ENCODE measurements at regions not wholly inside any gene's neighbourhood (a gene's known extent, or its start where the extent isn't known, plus 50 kb on each side); places are given as distances from the start of the nearest gene placed in this dataset.

DNA sequence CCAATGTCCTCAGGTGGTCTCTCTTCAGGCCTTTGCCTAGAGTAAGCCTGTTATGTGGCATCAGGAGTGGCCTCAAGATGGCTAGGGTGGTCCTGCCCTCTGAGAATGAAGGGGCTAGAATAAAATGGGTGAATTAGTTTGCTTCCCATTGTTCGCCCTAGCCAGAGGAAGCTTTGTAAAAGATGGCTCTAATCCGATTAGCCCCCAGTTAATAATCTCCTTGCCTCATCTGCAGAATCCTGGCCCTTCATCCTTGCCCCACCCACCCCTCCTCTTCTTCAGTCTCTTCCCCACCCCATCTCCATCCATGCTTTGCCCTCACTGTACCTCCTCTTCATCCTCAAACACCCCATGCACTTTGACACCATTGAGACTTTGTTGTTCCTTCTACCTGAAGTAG, 57.4 kb upstream of the LGALSL start:
- TF ChIP-seq SPI1 (IDR thresholded peaks at IDR 0.05; ENCODE audit: low read depth, low read length) (no peak), TAF1 (IDR thresholded peaks at IDR 0.05; ENCODE audit: low read depth, low read length) (no peak), POLR2A (IDR thresholded peaks at IDR 0.05; ENCODE audit: low read depth, low read length) (no peak), POU2F2 (IDR thresholded peaks at IDR 0.05; ENCODE audit: low read depth, low read length) (no peak), PAX5 (IDR thresholded peaks at IDR 0.05; ENCODE audit: insufficient read depth, low read length, severe bottlenecking) (no peak), POLR2AphosphoS5 (IDR thresholded peaks at IDR 0.05; ENCODE audit: low read depth, low read length) (no peak)

DNA sequence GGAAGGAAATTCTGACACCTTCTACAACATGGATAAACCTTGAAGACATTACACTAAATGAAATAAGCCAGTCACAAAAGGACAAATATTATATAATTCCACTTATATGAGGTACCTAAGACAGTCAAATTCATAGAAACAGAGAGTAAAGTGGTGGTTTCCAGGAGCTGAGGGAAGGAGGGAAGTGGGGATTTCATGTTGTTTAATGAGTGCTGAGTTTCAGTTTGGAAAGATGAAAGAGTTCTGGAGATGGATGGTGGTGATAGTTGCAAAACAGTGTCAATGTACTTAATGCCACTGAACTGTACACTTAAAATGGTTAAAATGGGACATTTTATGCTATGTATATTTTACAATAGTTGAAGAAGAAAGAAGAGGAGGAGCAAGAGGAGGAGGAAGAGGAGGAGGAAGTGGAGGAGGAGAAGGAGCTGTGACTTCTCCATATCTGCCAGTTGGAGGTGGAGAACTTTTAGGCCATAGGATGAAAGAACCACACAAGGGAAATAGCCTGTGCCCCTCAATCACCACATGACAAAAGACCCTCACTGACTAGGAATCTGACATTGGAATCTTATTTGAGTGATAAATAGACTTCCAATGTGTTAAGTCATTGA, 55.3 kb upstream of the LGALSL start:
- TF ChIP-seq TAF1 (IDR thresholded peaks at IDR 0.05; ENCODE audit: low read depth, low read length), result no peak
- no peak for TF ChIP-seq POU2F2 (IDR thresholded peaks at IDR 0.05; ENCODE audit: low read depth, low read length)
- no peak for TF ChIP-seq PAX5 (IDR thresholded peaks at IDR 0.05; ENCODE audit: insufficient read depth, low read length, severe bottlenecking)
- no peak for TF ChIP-seq POLR2A (IDR thresholded peaks at IDR 0.05; ENCODE audit: low read depth, low read length)
- DNase-seq (ENCODE audit: insufficient read length, low spot score) (no peak), FAIRE-seq (no peak)

More for the DNA sequence above, 57.4 kb upstream of the LGALSL start:
- FAIRE-seq (no peak), DNase-seq (ENCODE audit: insufficient read length, low spot score) (no peak)

DNA sequence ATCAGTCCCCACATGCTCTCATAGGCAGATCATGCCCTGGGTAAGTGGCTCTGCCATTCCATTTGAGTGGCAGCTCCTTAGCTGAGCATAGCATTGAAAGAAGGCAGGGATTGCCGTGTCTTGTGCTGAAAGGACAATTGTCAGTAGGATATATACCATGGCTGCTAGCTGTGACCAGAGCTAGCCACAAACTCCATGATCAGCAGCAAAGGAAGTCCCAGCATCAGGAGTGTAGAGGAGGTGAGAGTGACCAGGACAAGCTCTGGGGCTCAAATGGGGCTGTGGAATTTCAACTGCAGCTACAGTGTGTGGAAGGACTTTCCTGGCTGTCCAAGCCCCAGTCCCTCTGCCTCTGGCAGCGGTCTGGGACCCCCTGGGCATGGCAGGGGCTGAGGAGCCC, 54.4 kb upstream of the LGALSL start:
- DNase-seq (ENCODE audit: insufficient read length, low spot score) (no peak), FAIRE-seq (no peak)
- no peak for TF ChIP-seq PAX5 (IDR thresholded peaks at IDR 0.05; ENCODE audit: insufficient read depth, low read length, severe bottlenecking)

DNA sequence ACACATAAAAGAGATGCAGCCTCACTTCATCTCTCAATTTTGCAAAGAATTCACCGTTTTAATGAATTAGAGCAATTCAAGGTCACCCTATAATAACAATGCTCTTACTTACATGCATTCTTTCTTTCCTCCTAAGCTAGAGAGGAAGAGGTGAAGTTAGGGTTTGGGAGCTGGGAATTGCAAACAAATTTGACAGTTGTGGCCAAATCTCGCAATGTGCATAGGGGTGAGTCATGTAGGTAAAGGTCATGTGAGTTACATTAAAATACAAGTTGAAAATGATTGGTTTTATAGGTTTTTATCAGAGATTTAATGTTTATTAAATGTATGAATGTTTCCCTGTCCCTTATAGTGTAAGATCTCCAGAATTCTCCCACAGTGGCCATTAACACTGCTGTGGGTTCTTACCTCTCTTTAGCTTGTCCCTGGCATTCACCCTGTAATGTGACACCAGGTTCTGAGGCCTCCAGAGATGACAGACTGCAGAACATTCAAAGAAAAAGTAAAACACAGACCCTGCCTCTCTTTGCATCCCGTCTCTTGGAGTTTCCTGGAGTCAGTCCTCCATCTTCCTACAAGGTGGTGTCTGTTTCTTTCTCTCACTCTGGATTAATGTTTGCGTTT, 53.7 kb upstream of the LGALSL start:
- TF ChIP-seq TAF1 (IDR thresholded peaks at IDR 0.05; ENCODE audit: low read depth, low read length), result no peak
- TF ChIP-seq POU2F2 (IDR thresholded peaks at IDR 0.05; ENCODE audit: low read depth, low read length), result no peak
- no peak for TF ChIP-seq POLR2A (IDR thresholded peaks at IDR 0.05; ENCODE audit: low read depth, low read length)
- TF ChIP-seq POLR2AphosphoS5 (IDR thresholded peaks at IDR 0.05; ENCODE audit: low read depth, low read length), result no peak
- no peak for TF ChIP-seq PAX5 (IDR thresholded peaks at IDR 0.05; ENCODE audit: insufficient read depth, low read length, severe bottlenecking)
- TF ChIP-seq SPI1 (IDR thresholded peaks at IDR 0.05; ENCODE audit: low read depth, low read length), result no peak
- no peak for FAIRE-seq
- DNase-seq (ENCODE audit: insufficient read length, low spot score), result no peak

DNA sequence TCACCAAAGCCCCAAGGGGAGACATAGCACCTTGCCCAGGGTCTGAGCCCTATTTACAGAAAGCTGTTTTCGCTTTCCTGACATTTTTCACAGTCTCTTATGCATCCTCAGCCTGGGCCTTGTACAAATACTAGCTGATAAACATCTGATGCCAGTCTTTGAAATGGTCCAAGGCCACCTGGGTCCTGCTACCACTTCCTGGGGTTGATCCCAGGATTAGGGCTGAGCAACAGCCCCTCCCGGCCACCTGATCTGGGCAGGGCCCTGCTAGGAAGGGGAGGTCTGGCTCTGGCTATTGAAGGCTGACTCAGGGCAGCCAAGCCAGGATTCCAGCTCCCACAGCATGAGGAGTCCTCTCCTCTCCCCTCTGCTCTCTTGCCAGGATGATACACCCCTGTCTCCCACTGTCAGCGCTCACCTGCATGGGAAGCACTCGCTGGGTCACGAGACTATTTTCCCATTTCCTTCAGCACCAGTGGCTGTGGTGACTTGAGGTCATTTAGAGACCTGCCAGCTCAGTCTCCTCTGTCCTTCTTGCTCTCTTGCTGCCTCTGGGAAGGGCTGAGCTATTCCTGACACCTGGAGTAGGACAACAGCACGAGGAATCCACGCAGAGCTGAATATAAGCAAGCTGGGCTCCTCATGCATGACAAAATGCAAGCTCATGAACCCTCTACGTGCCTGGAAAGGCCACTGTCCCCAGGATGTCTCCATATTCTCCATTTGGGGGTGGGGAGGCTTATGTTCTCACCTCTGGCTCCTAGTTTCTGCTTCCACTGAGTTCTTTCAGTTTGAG, 53.0 kb upstream of the LGALSL start:
- FAIRE-seq, result no peak
- TF ChIP-seq PAX5 (IDR thresholded peaks at IDR 0.05; ENCODE audit: insufficient read depth, low read length, severe bottlenecking) (no peak), POLR2AphosphoS5 (IDR thresholded peaks at IDR 0.05; ENCODE audit: low read depth, low read length) (no peak), SPI1 (IDR thresholded peaks at IDR 0.05; ENCODE audit: low read depth, low read length) (no peak), TAF1 (IDR thresholded peaks at IDR 0.05; ENCODE audit: low read depth, low read length) (no peak), POU2F2 (IDR thresholded peaks at IDR 0.05; ENCODE audit: low read depth, low read length) (no peak), POLR2A (IDR thresholded peaks at IDR 0.05; ENCODE audit: low read depth, low read length) (no peak)
- no peak for DNase-seq (ENCODE audit: insufficient read length, low spot score)

DNA sequence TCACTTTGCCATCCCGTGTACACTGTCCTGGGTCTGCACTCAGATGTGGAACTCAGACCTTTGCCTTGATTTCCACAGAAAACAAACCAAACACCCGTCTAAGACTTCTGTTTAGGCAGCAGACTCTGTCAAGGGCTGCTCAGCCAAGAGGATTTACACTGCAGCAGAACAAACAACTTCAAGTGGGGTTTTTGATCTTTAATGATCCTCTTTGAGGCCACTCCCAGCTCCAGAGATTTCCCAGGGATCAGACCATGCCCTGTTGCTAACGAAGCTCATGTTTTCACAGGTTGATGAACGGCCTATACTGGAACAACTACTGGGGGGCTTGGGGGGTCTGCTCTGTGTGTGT, 52.5 kb upstream of the LGALSL start:
- DNase-seq (ENCODE audit: insufficient read length, low spot score), result no peak
- no peak for FAIRE-seq

DNA sequence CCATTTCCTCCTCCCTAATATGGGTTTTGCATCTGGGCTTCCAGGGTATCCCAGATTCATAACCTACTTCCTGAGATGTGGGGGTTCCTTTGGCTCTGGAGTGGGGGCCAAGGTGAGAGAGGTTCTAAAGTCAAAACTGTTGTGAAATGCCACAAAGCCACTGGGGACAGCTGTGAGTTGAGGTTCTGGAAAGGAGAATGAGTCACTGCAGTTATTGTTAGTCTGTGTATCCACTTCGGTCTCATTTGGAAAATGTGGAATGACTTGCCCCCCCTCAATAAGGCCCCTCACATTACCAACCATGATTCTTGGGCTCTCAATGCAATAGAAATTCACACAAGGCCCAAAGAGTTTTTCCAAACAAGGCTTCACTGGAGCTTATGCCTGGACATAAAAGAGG, 51.1 kb upstream of the LGALSL start:
- TF ChIP-seq POLR2AphosphoS5 (IDR thresholded peaks at IDR 0.05; ENCODE audit: low read depth, low read length), result no peak
- no peak for TF ChIP-seq POLR2A (IDR thresholded peaks at IDR 0.05; ENCODE audit: low read depth, low read length)
- no peak for TF ChIP-seq POU2F2 (IDR thresholded peaks at IDR 0.05; ENCODE audit: low read depth, low read length)
- no peak for TF ChIP-seq SPI1 (IDR thresholded peaks at IDR 0.05; ENCODE audit: low read depth, low read length)
- TF ChIP-seq TAF1 (IDR thresholded peaks at IDR 0.05; ENCODE audit: low read depth, low read length), result no peak
- no peak for TF ChIP-seq PAX5 (IDR thresholded peaks at IDR 0.05; ENCODE audit: insufficient read depth, low read length, severe bottlenecking)
- DNase-seq (ENCODE audit: insufficient read length, low spot score) (no peak), FAIRE-seq (no peak)

More for the DNA sequence above, 52.5 kb upstream of the LGALSL start:
- TF ChIP-seq PAX5 (IDR thresholded peaks at IDR 0.05; ENCODE audit: insufficient read depth, low read length, severe bottlenecking), result no peak
- no peak for TF ChIP-seq POU2F2 (IDR thresholded peaks at IDR 0.05; ENCODE audit: low read depth, low read length)
- no peak for TF ChIP-seq SPI1 (IDR thresholded peaks at IDR 0.05; ENCODE audit: low read depth, low read length)
- TF ChIP-seq POLR2AphosphoS5 (IDR thresholded peaks at IDR 0.05; ENCODE audit: low read depth, low read length), result no peak
- TF ChIP-seq TAF1 (IDR thresholded peaks at IDR 0.05; ENCODE audit: low read depth, low read length), result no peak
- no peak for TF ChIP-seq POLR2A (IDR thresholded peaks at IDR 0.05; ENCODE audit: low read depth, low read length)

DNA sequence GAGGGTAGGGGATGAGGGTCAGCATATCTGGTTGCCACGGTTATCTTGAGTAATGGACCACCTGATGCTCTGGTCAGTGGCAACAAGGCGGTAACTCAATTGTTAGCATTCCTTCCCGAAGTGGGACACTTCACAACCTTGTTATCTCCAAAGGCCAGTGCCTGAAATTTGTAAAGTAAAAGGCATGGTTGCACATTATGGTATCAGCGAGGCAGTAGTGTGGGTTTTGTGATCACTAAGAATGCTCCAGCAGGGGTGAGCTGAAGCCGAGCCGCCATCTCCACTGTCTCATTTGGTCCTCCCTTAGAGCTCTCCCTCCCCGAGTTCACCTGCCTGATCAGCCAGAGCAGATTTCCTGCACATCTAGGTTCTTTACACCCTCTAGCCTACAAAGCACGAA, 50.5 kb upstream of the LGALSL start:
- DNase-seq (ENCODE audit: insufficient read length, low spot score) (no peak), FAIRE-seq (no peak)

DNA sequence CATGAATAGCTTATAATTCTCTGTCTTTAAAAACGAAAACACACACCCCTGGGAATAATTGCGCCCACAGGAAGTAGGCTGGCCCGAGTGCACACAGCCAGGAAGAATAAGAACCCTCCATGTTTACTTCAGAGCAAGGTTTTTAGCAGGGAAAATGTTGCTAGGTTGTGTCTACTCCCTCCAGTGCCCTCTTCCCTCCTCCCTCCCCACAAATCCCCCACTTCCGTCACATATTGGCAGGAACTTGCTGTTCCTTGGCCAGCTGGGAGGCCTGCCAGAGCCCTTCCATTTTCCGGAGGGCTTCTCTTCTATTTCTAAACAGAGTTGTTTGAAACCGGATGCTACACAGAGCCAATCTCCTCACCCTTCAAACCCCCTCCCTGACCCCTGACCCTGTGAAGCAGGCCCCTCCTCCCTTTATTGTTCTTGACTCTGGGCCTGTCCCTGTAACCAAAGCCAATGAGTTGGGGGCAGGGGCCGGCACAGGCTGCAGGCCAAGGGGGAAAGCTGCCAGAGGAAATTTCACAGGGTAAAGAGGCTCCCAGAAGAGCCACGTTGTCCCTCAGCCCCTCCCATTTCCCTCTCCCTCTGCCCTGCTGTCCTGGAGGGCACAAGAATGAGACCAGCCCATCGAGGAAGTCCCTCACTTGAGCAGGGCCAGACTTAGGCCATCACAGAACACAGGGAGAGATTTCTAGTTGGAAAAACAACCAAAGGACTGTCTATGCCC, 49.8 kb upstream of the LGALSL start:
- no peak for TF ChIP-seq TAF1 (IDR thresholded peaks at IDR 0.05; ENCODE audit: low read depth, low read length)
- no peak for TF ChIP-seq POU2F2 (IDR thresholded peaks at IDR 0.05; ENCODE audit: low read depth, low read length)
- TF ChIP-seq POLR2AphosphoS5 (IDR thresholded peaks at IDR 0.05; ENCODE audit: low read depth, low read length), result no peak
- no peak for TF ChIP-seq POLR2A (IDR thresholded peaks at IDR 0.05; ENCODE audit: low read depth, low read length)
- no peak for TF ChIP-seq SPI1 (IDR thresholded peaks at IDR 0.05; ENCODE audit: low read depth, low read length)
- TF ChIP-seq PAX5 (IDR thresholded peaks at IDR 0.05; ENCODE audit: insufficient read depth, low read length, severe bottlenecking), result no peak
- DNase-seq (ENCODE audit: insufficient read length, low spot score) (no peak), FAIRE-seq (no peak)

More for the DNA sequence above, 50.5 kb upstream of the LGALSL start:
- TF ChIP-seq POU2F2 (IDR thresholded peaks at IDR 0.05; ENCODE audit: low read depth, low read length), result no peak
- no peak for TF ChIP-seq SPI1 (IDR thresholded peaks at IDR 0.05; ENCODE audit: low read depth, low read length)
- no peak for TF ChIP-seq POLR2AphosphoS5 (IDR thresholded peaks at IDR 0.05; ENCODE audit: low read depth, low read length)
- no peak for TF ChIP-seq PAX5 (IDR thresholded peaks at IDR 0.05; ENCODE audit: insufficient read depth, low read length, severe bottlenecking)
- TF ChIP-seq POLR2A (IDR thresholded peaks at IDR 0.05; ENCODE audit: low read depth, low read length), result no peak
- TF ChIP-seq TAF1 (IDR thresholded peaks at IDR 0.05; ENCODE audit: low read depth, low read length), result no peak
